HCT116 (cell line): ENCODE measurements at regions not wholly inside any gene's neighbourhood (a gene's known extent, or its start where the extent isn't known, plus 50 kb on each side); places are given as distances from the start of the nearest gene placed in this dataset.

Experiments used
- ATAC-seq: fragments of 200-7000 bp; cut with Tn5 transposase; 2 replicates; pipeline ENCODE4 v1.9.1; 2020; ENCODE audit warnings: mild to moderate bottlenecking, moderate library complexity
- BruUV-seq: library from RNA; stranded (reverse); fragments of 400-500 nt; replicated peaks from 2 replicates; lab custom pipeline; 2021; lab: Mats Ljungman, UMichigan
- CTCF ChIA-PET: fragments of 300-600 bp; sonication (Branson Sonifier 250); formaldehyde crosslinking; loops from one replicate; lab custom pipeline; 2021; ENCODE audit warnings: antibody characterized with exemption; lab: Charles Lee
- POLR2A ChIA-PET: fragments of 300-600, 350-600 bp; sonication (Branson Sonifier 250); formaldehyde crosslinking; loops from one replicate; lab custom pipeline; 2021; ENCODE audit warnings: antibody characterized with exemption; lab: Charles Lee
- RAD21 ChIA-PET, 2 experiments: fragments of 300-600 bp; sonication (Branson Sonifier 250); formaldehyde crosslinking; loops; one replicate each; lab custom pipeline; 2023; ENCODE audit warnings: low total read pairs in 2 of 2; ENCODE audit not compliant: uncharacterized antibody in 2 of 2, unreplicated experiment in 2 of 2, low non-redundant PET in 1 of 2; lab: Charles Lee
- DNase-seq: peaks from one replicate; pipeline ENCODE4 v3.0.0-alpha.2; 2010; ENCODE audit warnings: low read depth, low spot score
- H2AFZ ChIP-seq: fragments of 200-600 bp; shearing (Covaris generic), sonication (generic); 2 replicates; pipeline ENCODE4 v1.6.1; 2017; ENCODE audit warnings: low read depth, mixed run types, mixed read lengths, antibody characterized with exemption, low read length; ENCODE audit not compliant: poor library complexity, severe bottlenecking
- H3K27ac ChIP-seq: 2 replicates; pipeline ENCODE4 v1.5.1; 2012; ENCODE audit warnings: low read depth, low read length
- H3K27me3 ChIP-seq: fragments of 200-600 bp; sonication (generic); 2 replicates; pipeline ENCODE4 v1.6.1; 2016; ENCODE audit warnings: mixed run types, low read length, mixed read lengths; ENCODE audit not compliant: insufficient read depth
- H3K36me3 ChIP-seq, 2 experiments: fragments of 200-500 bp in 1 of 2; fragments of 200-600 bp in 1 of 2; sonication (Bioruptor generic) in 1 of 2; sonication (generic) in 1 of 2; 2 replicates each; pipeline versions ENCODE4 v1.5.1 to v1.6.1; 2014 to 2016; ENCODE audit warnings: low read length in 2 of 2, inconsistent platforms in 1 of 2, mixed read lengths in 1 of 2, mixed run types in 1 of 2; ENCODE audit not compliant: insufficient read depth in 2 of 2, control insufficient read depth in 1 of 2
- H3K4me1 ChIP-seq, 2 experiments: fragments of 200-600 bp in 1 of 2; sonication (generic) in 1 of 2; 2 replicates each; pipeline versions ENCODE4 v1.5.1 to v1.6.1; 2012 to 2017; ENCODE audit warnings: low read length in 2 of 2, inconsistent platforms in 1 of 2, mild to moderate bottlenecking in 1 of 2, mixed read lengths in 1 of 2, mixed run types in 1 of 2, moderate library complexity in 1 of 2; ENCODE audit not compliant: insufficient read depth in 2 of 2, control insufficient read depth in 1 of 2
- H3K4me2 ChIP-seq: fragments of 200-600 bp; sonication (generic); 2 replicates; pipeline ENCODE4 v1.6.1; 2017; ENCODE audit warnings: mixed run types, low read length, mixed read lengths
- H3K4me3 ChIP-seq, 2 experiments: fragments of 200-600 bp in 1 of 2; sonication (generic) in 1 of 2; replicated peaks in 1 of 2; 2 replicates each; pipeline ENCODE4 v1.5.1; 2011 to 2016; ENCODE audit warnings: low read length in 2 of 2, control low read depth in 1 of 2, low read depth in 1 of 2, mild to moderate bottlenecking in 1 of 2, mixed read lengths in 1 of 2, mixed run types in 1 of 2
- H3K79me2 ChIP-seq: fragments of 200-600 bp; sonication (generic); 2 replicates; pipeline ENCODE4 v1.6.1; 2017; ENCODE audit warnings: mild to moderate bottlenecking, mixed run types, low read length, moderate library complexity, mixed read lengths; ENCODE audit not compliant: insufficient read depth
- H3K9ac ChIP-seq: fragments of 200-600 bp; sonication (generic); 2 replicates; pipeline ENCODE4 v1.6.1; 2016; ENCODE audit warnings: low read length, mixed read lengths
- H3K9me2 ChIP-seq: fragments of 200-600 bp; sonication (generic), shearing (Covaris generic); 2 replicates; pipeline ENCODE4 v1.6.1; 2017; ENCODE audit warnings: mixed run types, mild to moderate bottlenecking, moderate library complexity; ENCODE audit not compliant: insufficient read depth
- H3K9me3 ChIP-seq, 2 experiments: fragments of 200-500 bp in 1 of 2; fragments of 200-600 bp in 1 of 2; sonication (Bioruptor generic) in 1 of 2; sonication (generic) in 1 of 2; 2 replicates each; pipeline ENCODE4 v1.6.1; 2014 to 2017; ENCODE audit warnings: low read length in 2 of 2, mixed read lengths in 2 of 2, inconsistent platforms in 1 of 2, low read depth in 1 of 2, mild to moderate bottlenecking in 1 of 2, mixed run types in 1 of 2, moderate library complexity in 1 of 2; ENCODE audit not compliant: control insufficient read depth in 1 of 2, insufficient read depth in 1 of 2
- H4K20me1 ChIP-seq: fragments of 200-600 bp; sonication (generic), shearing (Covaris generic); 2 replicates; pipeline ENCODE4 v1.6.1; 2017; ENCODE audit warnings: mixed run types, mild to moderate bottlenecking, moderate library complexity; ENCODE audit not compliant: insufficient read depth
- ATF3 ChIP-seq: IDR thresholded peaks from 2 replicates; pipeline ENCODE4 v1.6.1; 2012
- CBX3 ChIP-seq: IDR thresholded peaks from 2 replicates; pipeline ENCODE4 v1.6.1; 2012; ENCODE audit warnings: low read depth
- CEBPB ChIP-seq: IDR thresholded peaks from 2 replicates; pipeline ENCODE4 v1.6.1; 2012; ENCODE audit warnings: low read depth
- CTCF ChIP-seq, 3 experiments: fragments of 200-600 bp in 1 of 3; sonication (generic) in 1 of 3; IDR thresholded peaks in 2 of 3; conservative IDR thresholded peaks in 1 of 3; 2 replicates each; pipeline ENCODE4 v1.5.1; 2012 to 2017; ENCODE audit warnings: low read depth in 2 of 3, low read length in 2 of 3, antibody characterized with exemption in 1 of 3, borderline replicate concordance in 1 of 3, control low read depth in 1 of 3, mild to moderate bottlenecking in 1 of 3, mixed read lengths in 1 of 3, mixed run types in 1 of 3, moderate library complexity in 1 of 3; ENCODE audit not compliant: insufficient read depth in 1 of 3
- EGR1 ChIP-seq: IDR thresholded peaks from 2 replicates; pipeline ENCODE4 v1.6.1; 2012; ENCODE audit warnings: low read depth
- ELF1 ChIP-seq: IDR thresholded peaks from 2 replicates; pipeline ENCODE4 v1.6.1; 2012; ENCODE audit warnings: low read depth, borderline replicate concordance
- EZH2 ChIP-seq: fragments of 200-600 bp; sonication (generic); IDR thresholded peaks from 2 replicates; pipeline ENCODE4 v1.6.1; 2017; ENCODE audit warnings: antibody characterized with exemption, mixed run types
- FOSL1 ChIP-seq: IDR thresholded peaks from 2 replicates; pipeline ENCODE4 v1.6.1; 2012; ENCODE audit warnings: low read depth
- MAX ChIP-seq: IDR thresholded peaks from 2 replicates; pipeline ENCODE4 v1.6.1; 2012
- POLR2A ChIP-seq: IDR thresholded peaks from 2 replicates; pipeline ENCODE4 v1.7.0; 2011; ENCODE audit warnings: borderline replicate concordance; ENCODE audit not compliant: insufficient read depth, insufficient read length; ENCODE audit errors: extremely low read depth
- POLR2AphosphoS5 ChIP-seq: IDR thresholded peaks from 2 replicates; pipeline ENCODE4 v1.6.1; 2011; ENCODE audit warnings: mild to moderate bottlenecking, low read depth, low read length, moderate library complexity
- RAD21 ChIP-seq: IDR thresholded peaks from 2 replicates; pipeline ENCODE4 v1.6.1; 2012; ENCODE audit warnings: low read depth, mild to moderate bottlenecking
- SIN3A ChIP-seq: IDR thresholded peaks from 2 replicates; pipeline ENCODE4 v1.6.1; 2012; ENCODE audit warnings: low read depth
- SP1 ChIP-seq: IDR thresholded peaks from 2 replicates; pipeline ENCODE4 v1.6.1; 2012; ENCODE audit warnings: low read depth
- YY1 ChIP-seq: IDR thresholded peaks from 2 replicates; pipeline ENCODE4 v1.6.1; 2011; ENCODE audit warnings: low read length, low read depth, moderate library complexity, mild to moderate bottlenecking; ENCODE audit not compliant: insufficient replicate concordance; ENCODE audit errors: extremely low read depth
- ZBTB33 ChIP-seq: IDR thresholded peaks from 2 replicates; pipeline ENCODE4 v1.6.1; 2011; ENCODE audit warnings: mild to moderate bottlenecking, low read length, moderate library complexity; ENCODE audit not compliant: insufficient replicate concordance; ENCODE audit errors: extremely low read depth
- ZFX ChIP-seq: fragments of 450-650 bp; IDR thresholded peaks from 2 replicates; pipeline ENCODE4 v1.6.1; 2017
- intact Hi-C: fragments of 100-400 bp; cut with micrococcal nuclease; formaldehyde crosslinking; loops from 2 replicates; pipeline ENCODE4 v1.10.0; 2022

- Histone ChIP-seq H4K20me1 (no peaks in the 10 kb centered on the region), H3K79me2 (no peaks in the 10 kb centered on the region), H2AFZ (no peak overlapping the region), H3K9me3 (no peaks in the 10 kb centered on the region), H3K36me3 (no peaks in the 10 kb centered on the region), H3K4me3 (no peak overlapping the region), H3K27ac (no peak overlapping the region), H3K9ac (no peak overlapping the region), H3K4me1 (no peaks in the 10 kb centered on the region), H3K9me2 (0 out of 2 replicates have a peak, but pooled peaks cover 4% of the 10 kb centered on the region), H3K4me2 (no peak overlapping the region), H3K27me3 (no peaks in the 10 kb centered on the region)
- DNase-seq = no peak
- ChIA-PET RAD21 (no interaction called here), CTCF (no interaction called here), POLR2A (no interaction called here)
- no peak for ATAC-seq
- BruUV-seq = no TSS peak
- intact Hi-C loops = no loop called here
- TF ChIP-seq RAD21 (no peak), ZFX (no peak), CBX3 (no peak), MAX (no peak), SIN3A (no peak), SP1 (no peak), EGR1 (no peak), ELF1 (no peak)
These were observed 75.6 kb upstream of the SLC44A1 start for GRCh38 chr9:105168870-105169319.

- no peak for ATAC-seq
- no TSS peak for BruUV-seq
- Histone ChIP-seq H3K4me3 (no peak overlapping the region), H3K4me2 (no peak overlapping the region), H3K79me2 (no peaks in the 10 kb centered on the region), H3K27me3 (no peaks in the 10 kb centered on the region), H3K36me3 (no peaks in the 10 kb centered on the region), H3K9me3 (no peaks in the 10 kb centered on the region), H3K27ac (no peak overlapping the region), H3K4me1 (no peaks in the 10 kb centered on the region), H4K20me1 (no peaks in the 10 kb centered on the region), H3K9me2 (0 out of 2 replicates have a peak, but pooled peaks cover 4% of the 10 kb centered on the region), H3K9ac (no peak overlapping the region), H2AFZ (no peak overlapping the region)
- CTCF ChIA-PET = no interaction called here
- no peak for DNase-seq
- intact Hi-C loops = no loop called here
- POLR2A ChIA-PET = no interaction called here
- RAD21 ChIA-PET = no interaction called here
- TF ChIP-seq CTCF (IDR thresholded peaks at IDR 0.05 in 2 of 3, conservative IDR thresholded peaks at IDR 0.05 in 1 of 3; ENCODE audit: borderline replicate concordance in 1 of 3, insufficient read depth in 1 of 3, low read depth in 2 of 3, low read length in 2 of 3) = no peak
- no peak for TF ChIP-seq POLR2A
- no peak for TF ChIP-seq YY1
- TF ChIP-seq FOSL1 = no peak
- TF ChIP-seq POLR2AphosphoS5 = no peak
- TF ChIP-seq ELF1 = no peak
- no peak for TF ChIP-seq SP1
- TF ChIP-seq EGR1 = no peak
- no peak for TF ChIP-seq ZFX
- TF ChIP-seq CEBPB = no peak
- TF ChIP-seq ZBTB33 = no peak
- TF ChIP-seq SIN3A = no peak
- TF ChIP-seq ATF3 = no peak
- TF ChIP-seq MAX = no peak
- no peak for TF ChIP-seq EZH2
These were observed 73.4 kb upstream of the SLC44A1 start for GRCh38 chr9:105171076-105171475.
